B cell (primary cell): ENCODE measurements at regions not wholly inside any gene's neighbourhood (a gene's known extent, or its start where the extent isn't known, plus 50 kb on each side); places are given as distances from the start of the nearest gene placed in this dataset.

Source experiments
- ATAC-seq: fragments of 200-7000 bp; cut with Tn5 transposase; one replicate; pipeline ENCODE4 v1.10.0; 2021; ENCODE audit warnings: low read depth, mild to moderate bottlenecking, moderate number of reproducible peaks, moderate library complexity
- CTCF ChIA-PET: fragments of 350-600 bp; sonication (Branson Sonifier 250); formaldehyde crosslinking; loops from one replicate; lab custom pipeline; 2021; ENCODE audit warnings: antibody characterized with exemption, inconsistent platforms; lab: Charles Lee
- POLR2A ChIA-PET: fragments of 350-600 bp; sonication (Branson Sonifier 250); formaldehyde crosslinking; loops from one replicate; lab custom pipeline; 2021; ENCODE audit warnings: antibody characterized with exemption; lab: Charles Lee
- DNase-seq: peaks from one replicate; pipeline ENCODE4 v3.0.0; 2013
- H2AFZ ChIP-seq: 2 replicates; pipeline ENCODE4 v1.6.1; 2012; ENCODE audit warnings: mild to moderate bottlenecking, low read depth, low read length; ENCODE audit not compliant: insufficient read depth, poor library complexity, severe bottlenecking
- H3K27ac ChIP-seq, 2 donors: 1 replicate in 1 of 2; 2 replicates in 1 of 2; pipeline ENCODE4 v1.5.1; 2012 to 2013; ENCODE audit warnings: low read length in 2 of 2, mild to moderate bottlenecking in 2 of 2, moderate library complexity in 1 of 2
- H3K27me3 ChIP-seq, 4 experiments: fragments of 200-600 bp in 1 of 4; sonication (generic) in 1 of 4; replicated peaks in 1 of 4; 1 replicate in 2 of 4; 2 replicates in 2 of 4; pipeline versions ENCODE4 v1.6.1 to v1.7.0; 2013 to 2016; ENCODE audit warnings: low read length in 3 of 4, mild to moderate bottlenecking in 2 of 4, mixed read lengths in 1 of 4, moderate library complexity in 1 of 4; ENCODE audit not compliant: insufficient read depth in 4 of 4, control insufficient read depth in 3 of 4; ENCODE audit errors: control extremely low read depth in 1 of 4
- H3K36me3 ChIP-seq, 2 experiments: replicated peaks in 1 of 2; 1 replicate in 1 of 2; 2 replicates in 1 of 2; pipeline versions ENCODE4 v1.6.1 to v1.7.1; 2013; ENCODE audit warnings: low read length in 1 of 2; ENCODE audit not compliant: insufficient read depth in 2 of 2, control insufficient read depth in 1 of 2; ENCODE audit errors: control extremely low read depth in 1 of 2, extremely low read depth in 1 of 2
- H3K4me1 ChIP-seq, 2 donors: fragments of 200-600 bp in 1 of 2; sonication (generic) in 1 of 2; 1 replicate in 1 of 2; 2 replicates in 1 of 2; pipeline versions ENCODE4 v1.5.1 to v1.6.1; 2013 to 2017; ENCODE audit warnings: low read length in 2 of 2; ENCODE audit not compliant: control insufficient read depth in 2 of 2, insufficient read depth in 2 of 2
- H3K4me2 ChIP-seq: replicated peaks from 2 replicates; pipeline ENCODE3; 2012; ENCODE audit warnings: mild to moderate bottlenecking, low read depth, low read length; ENCODE audit not compliant: poor library complexity, severe bottlenecking
- H3K4me3 ChIP-seq, 5 experiments: fragments of 200-600 bp in 1 of 5; sonication (generic) in 1 of 5; 1 replicate in 3 of 5; 2 replicates in 2 of 5; pipeline versions ENCODE4 v1.5.1 to v1.7.0; 2011 to 2016; ENCODE audit warnings: low read length in 4 of 5, mild to moderate bottlenecking in 4 of 5, low read depth in 2 of 5, control low read depth in 1 of 5, moderate library complexity in 1 of 5; ENCODE audit not compliant: insufficient read depth in 1 of 5; ENCODE audit errors: control extremely low read depth in 1 of 5, extremely low read depth in 1 of 5
- H3K79me2 ChIP-seq: fragments of 200-600 bp; sonication (generic); one replicate; pipeline ENCODE4 v1.6.0; 2016; ENCODE audit warnings: low read length; ENCODE audit not compliant: control insufficient read depth, insufficient read depth
- H3K9ac ChIP-seq: fragments of 200-600 bp; sonication (generic); 2 replicates; pipeline ENCODE4 v1.6.1; 2017; ENCODE audit warnings: mild to moderate bottlenecking, low read length, moderate library complexity
- H3K9me3 ChIP-seq, 3 donors: one replicate each; pipeline versions ENCODE4 v1.6.1 to v1.7.1; 2013; ENCODE audit warnings: low read length in 2 of 3; ENCODE audit not compliant: control insufficient read depth in 2 of 3, insufficient read depth in 1 of 3; ENCODE audit errors: control extremely low read depth in 1 of 3
- H4K20me1 ChIP-seq: 2 replicates; pipeline ENCODE4 v1.6.0; 2012; ENCODE audit warnings: mild to moderate bottlenecking, low read length; ENCODE audit not compliant: insufficient read depth, control insufficient read depth, poor library complexity, severe bottlenecking
- H3K27ac Mint-ChIP-seq: one replicate; pipeline ENCODE4 v1.8.0; 2021; ENCODE audit warnings: mixed read lengths
- H3K27me3 Mint-ChIP-seq: one replicate; pipeline ENCODE4 v1.8.0; 2021; ENCODE audit warnings: mixed read lengths
- H3K4me1 Mint-ChIP-seq: one replicate; pipeline ENCODE4 v1.8.0; 2021; ENCODE audit warnings: mixed read lengths
- H3K4me3 Mint-ChIP-seq: one replicate; pipeline ENCODE4 v1.8.0; 2021; ENCODE audit warnings: mixed read lengths
- H3K9me3 Mint-ChIP-seq: one replicate; pipeline ENCODE4 v1.8.0; 2022; ENCODE audit warnings: mixed read lengths; ENCODE audit not compliant: insufficient read depth
- EZH2 ChIP-seq: IDR thresholded peaks from 2 replicates; pipeline ENCODE4 v1.6.1; 2012; ENCODE audit warnings: borderline replicate concordance, low read depth, mild to moderate bottlenecking, moderate library complexity, low read length; ENCODE audit not compliant: insufficient read depth, poor library complexity, severe bottlenecking
- WGBS: methylation state at CpG from one replicate; pipeline ENCODE4 v1.1.5; 2013; ENCODE audit warnings: missing lambda C conversion rate; ENCODE audit not compliant: insufficient coverage; 5-methylcytosine and 5-hydroxymethylcytosine counted together
- intact Hi-C: fragments of 100-400 bp; cut with micrococcal nuclease; formaldehyde crosslinking; loops from one replicate; pipeline ENCODE4 v1.10.0; 2022
- TF ChIP-seq, protein P1 (sequence below): fragments of 200-600 bp; IDR thresholded peaks from one replicate; pipeline ENCODE4 v1.8.0; 2022; ENCODE audit warnings: antibody characterized with exemption, mild to moderate bottlenecking

DNA sequence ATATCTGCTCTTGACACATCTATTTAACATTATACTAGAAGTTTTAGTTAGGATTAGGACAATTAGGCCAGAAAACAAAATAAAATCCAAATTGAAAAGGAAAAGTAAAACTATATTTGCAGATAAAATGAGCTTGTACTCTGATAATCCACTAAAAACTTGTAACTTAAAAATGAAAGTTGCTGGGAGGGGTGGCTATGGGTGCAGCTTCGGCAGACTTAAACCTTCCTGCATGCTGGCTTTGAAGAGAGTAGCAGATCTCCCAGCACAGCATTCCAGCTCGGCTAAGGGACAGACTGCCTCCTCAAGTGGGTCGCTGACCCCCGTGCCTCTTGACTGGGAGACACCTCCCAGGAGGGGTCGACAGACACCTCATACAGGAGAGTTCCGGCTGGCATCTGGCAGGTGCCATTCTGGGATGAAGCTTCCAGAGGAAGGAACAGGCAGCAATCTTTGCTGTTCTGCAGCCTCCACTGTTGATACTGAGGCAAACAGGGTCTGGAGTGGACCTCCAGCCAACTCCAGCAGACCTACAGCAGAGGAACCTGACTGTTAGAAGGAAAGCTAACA lies 2379.9 kb downstream of the ARAP2 start:
- Histone ChIP-seq H3K4me3 (no peak overlapping the region), H3K9me3 (peaks cover 0 to 4% (median 0%) of the 10 kb centered on the region in 3 donors), H3K4me2 (no peak overlapping the region), H3K4me1 (no peaks in the 10 kb centered on the region), H3K27ac (no peak overlapping the region), H3K27me3 (no peaks in the 10 kb centered on the region), H4K20me1 (no peaks in the 10 kb centered on the region), H3K36me3 (no peaks in the 10 kb centered on the region), H3K79me2 (no peaks in the 10 kb centered on the region), H2AFZ (no peak overlapping the region), H3K9ac (no peak overlapping the region)
- Mint-ChIP-seq H3K4me3 (no peak overlapping the region), H3K27ac (no peak overlapping the region), H3K9me3 (peaks cover 4% of the 10 kb centered on the region), H3K27me3 (no peaks in the 10 kb centered on the region), H3K4me1 (no peaks in the 10 kb centered on the region)
- no peak for ATAC-seq
- intact Hi-C loops = no loop called here
- ChIA-PET POLR2A (no interaction called here), CTCF (no interaction called here)
- TF ChIP-seq, protein P1, sequence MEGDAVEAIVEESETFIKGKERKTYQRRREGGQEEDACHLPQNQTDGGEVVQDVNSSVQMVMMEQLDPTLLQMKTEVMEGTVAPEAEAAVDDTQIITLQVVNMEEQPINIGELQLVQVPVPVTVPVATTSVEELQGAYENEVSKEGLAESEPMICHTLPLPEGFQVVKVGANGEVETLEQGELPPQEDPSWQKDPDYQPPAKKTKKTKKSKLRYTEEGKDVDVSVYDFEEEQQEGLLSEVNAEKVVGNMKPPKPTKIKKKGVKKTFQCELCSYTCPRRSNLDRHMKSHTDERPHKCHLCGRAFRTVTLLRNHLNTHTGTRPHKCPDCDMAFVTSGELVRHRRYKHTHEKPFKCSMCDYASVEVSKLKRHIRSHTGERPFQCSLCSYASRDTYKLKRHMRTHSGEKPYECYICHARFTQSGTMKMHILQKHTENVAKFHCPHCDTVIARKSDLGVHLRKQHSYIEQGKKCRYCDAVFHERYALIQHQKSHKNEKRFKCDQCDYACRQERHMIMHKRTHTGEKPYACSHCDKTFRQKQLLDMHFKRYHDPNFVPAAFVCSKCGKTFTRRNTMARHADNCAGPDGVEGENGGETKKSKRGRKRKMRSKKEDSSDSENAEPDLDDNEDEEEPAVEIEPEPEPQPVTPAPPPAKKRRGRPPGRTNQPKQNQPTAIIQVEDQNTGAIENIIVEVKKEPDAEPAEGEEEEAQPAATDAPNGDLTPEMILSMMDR = no peak
- TF ChIP-seq EZH2 = no peak
- 98% methylated on average over 6 of the region's 6 CpGs for WGBS
- DNase-seq = no peak

- H3K4me1 ChIP-seq = no peaks in the 10 kb centered on the region
- no peak overlapping the region for H3K27ac ChIP-seq
- Mint-ChIP-seq H3K27ac (no peak overlapping the region), H3K27me3 (no peaks in the 10 kb centered on the region), H3K4me1 (no peaks in the 10 kb centered on the region), H3K4me3 (no peak overlapping the region), H3K9me3 (peaks cover 9% of the 10 kb centered on the region)
- no peaks in the 10 kb centered on the region for H4K20me1 ChIP-seq
- no peak overlapping the region for H3K9ac ChIP-seq
- no peak overlapping the region for H2AFZ ChIP-seq
- ATAC-seq (no peak), DNase-seq (no peak)
- ChIA-PET POLR2A (no interaction called here), CTCF (no interaction called here)
- intact Hi-C loops = no loop called here
- no peaks in the 10 kb centered on the region for H3K9me3 ChIP-seq
- no peaks in the 10 kb centered on the region for H3K27me3 ChIP-seq
- H3K36me3 ChIP-seq = no peaks in the 10 kb centered on the region
- no peak overlapping the region for H3K4me2 ChIP-seq
- no peak for TF ChIP-seq EZH2
- TF ChIP-seq, protein P1 = no peak
- H3K4me3 ChIP-seq = no peak overlapping the region
- H3K79me2 ChIP-seq = no peaks in the 10 kb centered on the region
- WGBS = no CpG with 5 or more reads among the region's 1 CpG
These were observed 2370.5 kb downstream of the ARAP2 start for GRCh38 chr4:33873791-33874190.
